Astrocyte (in vitro differentiated cells and primary cell): ENCODE measurements at regions not wholly inside any gene's neighbourhood (a gene's known extent, or its start where the extent isn't known, plus 50 kb on each side); places are given as distances from the start of the nearest gene placed in this dataset.

Source experiments
- CTCF ChIP-seq: IDR thresholded peaks from 2 replicates; pipeline ENCODE4 v1.5.1; 2011; ENCODE audit warnings: low read depth, mild to moderate bottlenecking, inconsistent platforms, low read length, moderate library complexity; ENCODE audit not compliant: insufficient read depth
- EZH2 ChIP-seq: IDR thresholded peaks from 2 replicates; pipeline ENCODE4 v1.6.1; 2012; ENCODE audit warnings: mild to moderate bottlenecking, low read length, inconsistent platforms; ENCODE audit not compliant: insufficient read depth

DNA sequence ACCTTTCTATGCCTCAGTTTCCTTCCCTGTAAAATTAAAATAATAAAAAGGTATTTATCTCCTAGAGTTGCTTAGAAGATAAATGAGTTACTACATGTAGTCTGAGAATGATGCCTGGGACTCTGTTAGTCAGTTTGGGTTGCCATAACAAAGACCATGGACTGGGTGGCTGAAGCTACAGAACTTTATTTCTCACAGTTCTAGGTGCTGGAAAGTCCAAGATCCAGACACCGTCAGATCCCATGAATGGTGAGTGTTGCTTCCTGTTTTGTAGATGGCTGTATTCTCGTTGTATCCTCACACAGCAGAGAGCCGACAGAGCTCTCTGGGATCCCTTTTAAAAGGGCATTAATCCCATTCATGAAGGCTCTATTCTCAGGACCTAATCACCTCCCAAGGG is 64.0 kb upstream of the LTA4H start:
- TF ChIP-seq EZH2 (no peak), CTCF (no peak)
